ENCODE measurements at regions not wholly inside any gene's neighbourhood (a gene's known extent, or its start where the extent isn't known, plus 50 kb on each side); places are given as distances from the start of the nearest gene placed in this dataset.
A peak's percentile ranks its signal among the peaks of the same experiment; 100 is the strongest.
"Not testable (repeated sequence)": the region's sequence is repeated elsewhere in the genome, so short reads cannot be mapped to it uniquely, and the experiment has no call there.

GRCh38 chr4:28256295-28256694 is 1395.7 kb downstream of the STIM2 start:
- Histone ChIP-seq H3K9ac (ENCODE audit: low read depth, low read length) (no peak overlapping the region), H3K27ac (ENCODE audit: low read depth, low read length) (no peak overlapping the region), H3K36me3 (ENCODE audit: control insufficient read depth, insufficient read depth, low read length) (no peaks in the 10 kb centered on the region), H3K4me1 (ENCODE audit: control insufficient read depth, insufficient read depth, low read length) (no peaks in the 10 kb centered on the region), H3K4me3 (ENCODE audit: low read depth, low read length) (no peak overlapping the region), H3K27me3 (ENCODE audit: control insufficient read depth, insufficient read depth, low read length) (no peaks in the 10 kb centered on the region), H3K9me3 (ENCODE audit: control insufficient read depth, insufficient read depth, low read length) (no peaks in the 10 kb centered on the region)

GRCh38 chr4:28259951-28260350 is 1399.3 kb downstream of the STIM2 start:
- Histone ChIP-seq H3K4me1 (ENCODE audit: control insufficient read depth, insufficient read depth, low read length) (no peaks in the 10 kb centered on the region), H3K36me3 (ENCODE audit: control insufficient read depth, insufficient read depth, low read length) (no peaks in the 10 kb centered on the region), H3K27ac (ENCODE audit: low read depth, low read length) (no peak overlapping the region), H3K9ac (ENCODE audit: low read depth, low read length) (no peak overlapping the region), H3K4me3 (ENCODE audit: low read depth, low read length) (no peak overlapping the region), H3K27me3 (ENCODE audit: control insufficient read depth, insufficient read depth, low read length) (no peaks in the 10 kb centered on the region), H3K9me3 (ENCODE audit: control insufficient read depth, insufficient read depth, low read length) (0 out of 2 replicates have a peak, but pooled peaks cover 3% of the 10 kb centered on the region)

GRCh38 chr4:28267166-28267565 is 1406.5 kb downstream of the STIM2 start:
- no peaks in the 10 kb centered on the region for H3K4me1 ChIP-seq (ENCODE audit: control insufficient read depth, insufficient read depth, low read length)
- no peaks in the 10 kb centered on the region for H3K36me3 ChIP-seq (ENCODE audit: control insufficient read depth, insufficient read depth, low read length)
- H3K9me3 ChIP-seq (ENCODE audit: control insufficient read depth, insufficient read depth, low read length) = 0 out of 2 replicates have a peak, but pooled peaks cover 3% of the 10 kb centered on the region
- H3K4me3 ChIP-seq (ENCODE audit: low read depth, low read length) = no peak overlapping the region
- no peaks in the 10 kb centered on the region for H3K27me3 ChIP-seq (ENCODE audit: control insufficient read depth, insufficient read depth, low read length)
- no peak overlapping the region for H3K27ac ChIP-seq (ENCODE audit: low read depth, low read length)
- no peak overlapping the region for H3K9ac ChIP-seq (ENCODE audit: low read depth, low read length)

GRCh38 chr4:28269426-28269825 is 1408.8 kb downstream of the STIM2 start:
- no peak overlapping the region for H3K27ac ChIP-seq (ENCODE audit: low read depth, low read length)
- no peak overlapping the region for H3K9ac ChIP-seq (ENCODE audit: low read depth, low read length)

GRCh38 chr4:28277931-28278330 is 1417.3 kb downstream of the STIM2 start:
- peaks cover 19% of the 10 kb centered on the region for H3K4me1 ChIP-seq (ENCODE audit: control insufficient read depth, insufficient read depth, low read length)
- H3K27me3 ChIP-seq (ENCODE audit: control insufficient read depth, insufficient read depth, low read length) = no peaks in the 10 kb centered on the region
- no peak overlapping the region for H3K27ac ChIP-seq (ENCODE audit: low read depth, low read length)
- H3K9ac ChIP-seq (ENCODE audit: low read depth, low read length) = no peak overlapping the region
- peaks cover 1% of the 10 kb centered on the region; the same call in 1 of the 2 replicates for H3K9me3 ChIP-seq (ENCODE audit: control insufficient read depth, insufficient read depth, low read length)
- no peak overlapping the region for H3K4me3 ChIP-seq (ENCODE audit: low read depth, low read length)
- H3K36me3 ChIP-seq (ENCODE audit: control insufficient read depth, insufficient read depth, low read length) = no peaks in the 10 kb centered on the region

More at GRCh38 chr4:28269426-28269825, 1408.8 kb downstream of the STIM2 start:
- Histone ChIP-seq H3K4me3 (ENCODE audit: low read depth, low read length) (no peak overlapping the region), H3K27me3 (ENCODE audit: control insufficient read depth, insufficient read depth, low read length) (no peaks in the 10 kb centered on the region), H3K4me1 (ENCODE audit: control insufficient read depth, insufficient read depth, low read length) (no peaks in the 10 kb centered on the region), H3K36me3 (ENCODE audit: control insufficient read depth, insufficient read depth, low read length) (no peaks in the 10 kb centered on the region), H3K9me3 (ENCODE audit: control insufficient read depth, insufficient read depth, low read length) (no peaks in the 10 kb centered on the region)

GRCh38 chr4:28278676-28279075 is 1418.0 kb downstream of the STIM2 start:
- Histone ChIP-seq H3K9me3 (ENCODE audit: control insufficient read depth, insufficient read depth, low read length) (peaks cover 7% of the 10 kb centered on the region), H3K36me3 (ENCODE audit: control insufficient read depth, insufficient read depth, low read length) (no peaks in the 10 kb centered on the region), H3K27ac (ENCODE audit: low read depth, low read length) (peak overlapping the region; percentile 3), H3K27me3 (ENCODE audit: control insufficient read depth, insufficient read depth, low read length) (no peaks in the 10 kb centered on the region), H3K9ac (ENCODE audit: low read depth, low read length) (no peak overlapping the region), H3K4me1 (ENCODE audit: control insufficient read depth, insufficient read depth, low read length) (peaks cover 19% of the 10 kb centered on the region), H3K4me3 (ENCODE audit: low read depth, low read length) (no peak overlapping the region)

- Histone ChIP-seq H3K9ac (ENCODE audit: low read depth, low read length) (no peak overlapping the region), H3K9me3 (ENCODE audit: control insufficient read depth, insufficient read depth, low read length) (peaks cover 13% of the 10 kb centered on the region), H3K36me3 (ENCODE audit: control insufficient read depth, insufficient read depth, low read length) (no peaks in the 10 kb centered on the region), H3K27me3 (ENCODE audit: control insufficient read depth, insufficient read depth, low read length) (no peaks in the 10 kb centered on the region), H3K4me3 (ENCODE audit: low read depth, low read length) (no peak overlapping the region), H3K27ac (ENCODE audit: low read depth, low read length) (peak overlapping the region; percentile 17), H3K4me1 (ENCODE audit: control insufficient read depth, insufficient read depth, low read length) (peaks cover 19% of the 10 kb centered on the region)
These were observed 1418.6 kb downstream of the STIM2 start for GRCh38 chr4:28279249-28279648.

GRCh38 chr4:28286266-28286665 is 1425.6 kb downstream of the STIM2 start:
- H3K36me3 ChIP-seq (ENCODE audit: control insufficient read depth, insufficient read depth, low read length); H3K27ac ChIP-seq (ENCODE audit: low read depth, low read length); H3K9ac ChIP-seq (ENCODE audit: low read depth, low read length); H3K4me3 ChIP-seq (ENCODE audit: low read depth, low read length); H3K27me3 ChIP-seq (ENCODE audit: control insufficient read depth, insufficient read depth, low read length): not testable (repeated sequence)
- Histone ChIP-seq H3K4me1 (ENCODE audit: control insufficient read depth, insufficient read depth, low read length) (peaks cover 27% of the 10 kb centered on the region), H3K9me3 (ENCODE audit: control insufficient read depth, insufficient read depth, low read length) (peaks cover 15% of the 10 kb centered on the region)

- H3K4me1 ChIP-seq (ENCODE audit: control insufficient read depth, insufficient read depth, low read length) = peaks cover 25% of the 10 kb centered on the region
- H3K27ac ChIP-seq (ENCODE audit: low read depth, low read length) = no peak overlapping the region
- H3K9me3 ChIP-seq (ENCODE audit: control insufficient read depth, insufficient read depth, low read length) = peaks cover 15% of the 10 kb centered on the region
- H3K27me3 ChIP-seq (ENCODE audit: control insufficient read depth, insufficient read depth, low read length) = no peaks in the 10 kb centered on the region
- H3K9ac ChIP-seq (ENCODE audit: low read depth, low read length) = no peak overlapping the region
- H3K4me3 ChIP-seq (ENCODE audit: low read depth, low read length) = no peak overlapping the region
- no peaks in the 10 kb centered on the region for H3K36me3 ChIP-seq (ENCODE audit: control insufficient read depth, insufficient read depth, low read length)
These were observed 1427.2 kb downstream of the STIM2 start for GRCh38 chr4:28287831-28288233.

GRCh38 chr4:28296239-28296638 is 1435.6 kb downstream of the STIM2 start:
- H3K4me3 ChIP-seq (ENCODE audit: low read depth, low read length) = no peak overlapping the region

GRCh38 chr4:28310926-28311325 is 1450.3 kb downstream of the STIM2 start:
- H3K9ac ChIP-seq (ENCODE audit: low read depth, low read length) = no peak overlapping the region
- H3K9me3 ChIP-seq (ENCODE audit: control insufficient read depth, insufficient read depth, low read length) = no peaks in the 10 kb centered on the region
- H3K36me3 ChIP-seq (ENCODE audit: control insufficient read depth, insufficient read depth, low read length) = no peaks in the 10 kb centered on the region
- H3K4me3 ChIP-seq (ENCODE audit: low read depth, low read length) = no peak overlapping the region
- H3K27me3 ChIP-seq (ENCODE audit: control insufficient read depth, insufficient read depth, low read length) = no peaks in the 10 kb centered on the region
- no peaks in the 10 kb centered on the region for H3K4me1 ChIP-seq (ENCODE audit: control insufficient read depth, insufficient read depth, low read length)
- H3K27ac ChIP-seq (ENCODE audit: low read depth, low read length) = no peak overlapping the region

More at GRCh38 chr4:28296239-28296638, 1435.6 kb downstream of the STIM2 start:
- H3K27me3 ChIP-seq (ENCODE audit: control insufficient read depth, insufficient read depth, low read length) = no peaks in the 10 kb centered on the region
- no peak overlapping the region for H3K27ac ChIP-seq (ENCODE audit: low read depth, low read length)
- H3K36me3 ChIP-seq (ENCODE audit: control insufficient read depth, insufficient read depth, low read length) = no peaks in the 10 kb centered on the region
- peaks cover 4% of the 10 kb centered on the region; the same call in 1 of the 2 replicates for H3K9me3 ChIP-seq (ENCODE audit: control insufficient read depth, insufficient read depth, low read length)
- no peak overlapping the region for H3K9ac ChIP-seq (ENCODE audit: low read depth, low read length)
- peaks cover 14% of the 10 kb centered on the region for H3K4me1 ChIP-seq (ENCODE audit: control insufficient read depth, insufficient read depth, low read length)

GRCh38 chr4:28312497-28312896 is 1451.9 kb downstream of the STIM2 start:
- H3K27ac ChIP-seq (ENCODE audit: low read depth, low read length); H3K9ac ChIP-seq (ENCODE audit: low read depth, low read length); H3K36me3 ChIP-seq (ENCODE audit: control insufficient read depth, insufficient read depth, low read length); H3K4me1 ChIP-seq (ENCODE audit: control insufficient read depth, insufficient read depth, low read length); H3K27me3 ChIP-seq (ENCODE audit: control insufficient read depth, insufficient read depth, low read length); H3K9me3 ChIP-seq (ENCODE audit: control insufficient read depth, insufficient read depth, low read length); H3K4me3 ChIP-seq (ENCODE audit: low read depth, low read length): not testable (repeated sequence)

Data from HUES48 (cell line).